Breast epithelium (tissue), 3 donors: ENCODE measurements at regions not wholly inside any gene's neighbourhood (a gene's known extent, or its start where the extent isn't known, plus 50 kb on each side); places are given as distances from the start of the nearest gene placed in this dataset.

Experiments used
- POLR2A ChIP-seq: fragments of 450-650 bp; IDR thresholded peaks from one replicate; pipeline ENCODE4 v1.6.1; 2016; ENCODE audit warnings: antibody characterized with exemption, mild to moderate bottlenecking, moderate library complexity
- POLR2AphosphoS5 ChIP-seq, 3 donors: sonication (generic); formaldehyde crosslinking; IDR thresholded peaks; one replicate each; pipeline ENCODE4 v1.6.1; 2017; ENCODE audit warnings: antibody characterized with exemption in 3 of 3
- TF ChIP-seq, protein P1 (sequence below), 3 donors: fragments of 450-650 bp; IDR thresholded peaks; one replicate each; pipeline ENCODE4 v1.5.1; 2016 to 2017; ENCODE audit warnings: antibody characterized with exemption in 3 of 3, mild to moderate bottlenecking in 3 of 3, moderate library complexity in 3 of 3

- TF ChIP-seq, protein P1, sequence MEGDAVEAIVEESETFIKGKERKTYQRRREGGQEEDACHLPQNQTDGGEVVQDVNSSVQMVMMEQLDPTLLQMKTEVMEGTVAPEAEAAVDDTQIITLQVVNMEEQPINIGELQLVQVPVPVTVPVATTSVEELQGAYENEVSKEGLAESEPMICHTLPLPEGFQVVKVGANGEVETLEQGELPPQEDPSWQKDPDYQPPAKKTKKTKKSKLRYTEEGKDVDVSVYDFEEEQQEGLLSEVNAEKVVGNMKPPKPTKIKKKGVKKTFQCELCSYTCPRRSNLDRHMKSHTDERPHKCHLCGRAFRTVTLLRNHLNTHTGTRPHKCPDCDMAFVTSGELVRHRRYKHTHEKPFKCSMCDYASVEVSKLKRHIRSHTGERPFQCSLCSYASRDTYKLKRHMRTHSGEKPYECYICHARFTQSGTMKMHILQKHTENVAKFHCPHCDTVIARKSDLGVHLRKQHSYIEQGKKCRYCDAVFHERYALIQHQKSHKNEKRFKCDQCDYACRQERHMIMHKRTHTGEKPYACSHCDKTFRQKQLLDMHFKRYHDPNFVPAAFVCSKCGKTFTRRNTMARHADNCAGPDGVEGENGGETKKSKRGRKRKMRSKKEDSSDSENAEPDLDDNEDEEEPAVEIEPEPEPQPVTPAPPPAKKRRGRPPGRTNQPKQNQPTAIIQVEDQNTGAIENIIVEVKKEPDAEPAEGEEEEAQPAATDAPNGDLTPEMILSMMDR (IDR thresholded peaks at IDR 0.05), result no peak
- no peak for TF ChIP-seq POLR2A
- no peak for TF ChIP-seq POLR2AphosphoS5 (IDR thresholded peaks at IDR 0.05)
Observed at GRCh38 chrX:4397471-4397870, 684.0 kb upstream of the PRKX start.
